Heart right ventricle (tissue), 16 donors: ENCODE measurements at regions not wholly inside any gene's neighbourhood (a gene's known extent, or its start where the extent isn't known, plus 50 kb on each side); places are given as distances from the start of the nearest gene placed in this dataset.

Source experiments
- ATAC-seq, 8 donors: fragments of 200-7000 bp; cut with Tn5 transposase; one replicate each; pipeline ENCODE4 v1.9.1; 2020; ENCODE audit warnings: mild to moderate bottlenecking in 8 of 8, moderate library complexity in 8 of 8, moderate number of reproducible peaks in 1 of 8
- DNase-seq, 2 donors: peaks; one replicate each; pipeline ENCODE4 v3.0.0-alpha.2; 2020
- H3K27ac ChIP-seq, 10 donors: fragments of 200-600 bp; sonication (generic) in 2 of 10; one replicate each; pipeline versions ENCODE4 v1.5.0 to v1.8.0; 2020 to 2022; ENCODE audit warnings: mild to moderate bottlenecking in 3 of 10
- H3K27me3 ChIP-seq, 7 donors: fragments of 200-600 bp; one replicate each; pipeline ENCODE4 v1.8.0; 2021 to 2022; ENCODE audit warnings: mild to moderate bottlenecking in 2 of 7
- H3K36me3 ChIP-seq, 9 donors: fragments of 200-600 bp; sonication (generic) in 1 of 9; one replicate each; pipeline versions ENCODE4 v1.5.0 to v1.8.0; 2020 to 2022; ENCODE audit warnings: mild to moderate bottlenecking in 2 of 9
- H3K4me1 ChIP-seq, 9 donors: fragments of 200-600 bp; sonication (generic) in 1 of 9; one replicate each; pipeline versions ENCODE4 v1.5.0 to v1.8.0; 2020 to 2022; ENCODE audit warnings: mild to moderate bottlenecking in 4 of 9
- H3K4me3 ChIP-seq, 10 donors: fragments of 200-600 bp; sonication (generic) in 2 of 10; one replicate each; pipeline versions ENCODE4 v1.5.0 to v1.8.0; 2020 to 2022; ENCODE audit warnings: mild to moderate bottlenecking in 7 of 10, moderate library complexity in 2 of 10
- H3K9me3 ChIP-seq, 11 donors: fragments of 200-600 bp in 10 of 11; sonication (generic) in 2 of 11; one replicate each; pipeline versions ENCODE4 v1.5.0 to v1.8.0; 2013 to 2022; ENCODE audit warnings: mild to moderate bottlenecking in 2 of 11, control low read depth in 1 of 11, moderate library complexity in 1 of 11
- CTCF ChIP-seq, 9 donors: fragments of 200-600 bp; sonication (generic) in 2 of 9; IDR thresholded peaks; one replicate each; pipeline versions ENCODE4 v1.5.0 to v1.8.0; 2021 to 2022; ENCODE audit warnings: antibody characterized with exemption in 9 of 9, mild to moderate bottlenecking in 5 of 9, moderate library complexity in 1 of 9
- WGBS, 2 donors: extraction: QIAGEN DNeasy Blood & Tissue Kit; methylation state at CpG; one replicate each; pipeline ENCODE4 v1.1.7; 2013; ENCODE audit warnings: inconsistent platforms in 1 of 2; 5-methylcytosine and 5-hydroxymethylcytosine counted together
- intact Hi-C, 10 donors: fragments of 100-400 bp; cut with DNase I; formaldehyde crosslinking; loops; one replicate each; pipeline versions ENCODE4 v1.11.1 to v1.14.2; 2022
- donor health status: Arrhythmogenic right ventricular cardiomyopathy.
- donor health status: ischemic (EF 13 %, LVEDD 7.1; RV severe dilation, severe dysfunction).
- donor health status: healthy with polysubstance abuse.
- donor health status: DM: no; HTN: yes; CAD: no.
- donor health status: DM: no; HTN: no; CAD: no.
- donor health status: ischemic (EF 25% LVEDD 6.9; RV normal size, moderate dysfunction).
- donor health status: ischemic (EF 25% LVEDD 5.7; RV mildly dilated, moderate dysfunction).
- donor health status: healthy.
- donor health status: DM: yes; HTN: yes; CAD: no.
- donor health status: Ischemic cardiomyopathy.
- donor health status: ischemic (EF 35%, LVEDD 5.7; RV mildly dilated, moderate dysfunction).
- donor health status: nonischemic (EF 11% LVEDD 7.7; RV severe dilation, severe dysfunction).
- donor health status: DM: yes; HTN: yes; CAD: no.
- donor health status: PGD.
- donor health status: ischemic (EF 29% LVEDD 5.4; RV normal size, mild dysfunction).
- donor health status: nonischemic (EF 23%, LVEDD 6.1; RV moderate dilation, normal function).

- 78 to 88% methylated on average over 2 of the region's 2 CpGs for WGBS, 2 donors
- H3K27ac ChIP-seq: no peak overlapping the region
- no peak for ATAC-seq
- H3K4me3 ChIP-seq: no peak overlapping the region
- H3K4me1 ChIP-seq: no peaks in the 10 kb centered on the region
- intact Hi-C loops: no loop called here
- H3K36me3 ChIP-seq: no peaks in the 10 kb centered on the region
- no peak for TF ChIP-seq CTCF (IDR thresholded peaks at IDR 0.05)
- H3K27me3 ChIP-seq: no peaks in the 10 kb centered on the region
- H3K9me3 ChIP-seq: no peaks in the 10 kb centered on the region
- DNase-seq: no peak
These were observed 77.9 kb upstream of the RHOBTB1 start for GRCh38 chr10:61021926-61022325.

GRCh38 chr10:61020420-61021158 lies 76.6 kb upstream of the RHOBTB1 start:
- H3K27me3 ChIP-seq: no peaks in the 10 kb centered on the region
- no peaks in the 10 kb centered on the region for H3K36me3 ChIP-seq
- no peaks in the 10 kb centered on the region for H3K9me3 ChIP-seq
- intact Hi-C loops: no loop called here
- H3K27ac ChIP-seq: no peak overlapping the region
- H3K4me3 ChIP-seq: no peak overlapping the region
- no peak for ATAC-seq
- DNase-seq: no peak
- WGBS, 2 donors: 92 to 94% methylated on average over 3 of the region's 3 CpGs
- TF ChIP-seq CTCF (IDR thresholded peaks at IDR 0.05): no peak
- no peaks in the 10 kb centered on the region for H3K4me1 ChIP-seq

- TF ChIP-seq CTCF (IDR thresholded peaks at IDR 0.05): no peak
- intact Hi-C loops: no loop called here
These were observed 74.2 kb upstream of the RHOBTB1 start for GRCh38 chr10:61018146-61018545.

GRCh38 chr10:61016630-61017029 lies 72.6 kb upstream of the RHOBTB1 start:
- Histone ChIP-seq H3K9me3 (no peaks in the 10 kb centered on the region), H3K4me3 (no peak overlapping the region), H3K4me1 (no peaks in the 10 kb centered on the region), H3K27me3 (no peaks in the 10 kb centered on the region), H3K27ac (no peak overlapping the region), H3K36me3 (no peaks in the 10 kb centered on the region)
- no peak for DNase-seq
- no peak for TF ChIP-seq CTCF (IDR thresholded peaks at IDR 0.05)
- intact Hi-C loops: no loop called here
- no peak for ATAC-seq
- 95% methylated on average over 1 of the region's 1 CpG for WGBS, 2 donors

More at GRCh38 chr10:61018146-61018545, 74.2 kb upstream of the RHOBTB1 start:
- H3K27me3 ChIP-seq: no peaks in the 10 kb centered on the region
- H3K27ac ChIP-seq: no peak overlapping the region
- H3K36me3 ChIP-seq: no peaks in the 10 kb centered on the region
- DNase-seq (no peak), ATAC-seq (no peak)
- no peaks in the 10 kb centered on the region for H3K9me3 ChIP-seq
- no peaks in the 10 kb centered on the region for H3K4me1 ChIP-seq
- H3K4me3 ChIP-seq: no peak overlapping the region
